ENCODE measurements at regions not wholly inside any gene's neighbourhood (a gene's known extent, or its start where the extent isn't known, plus 50 kb on each side); places are given as distances from the start of the nearest gene placed in this dataset.

GRCh38 chr2:172225786-172226185 is 123.1 kb upstream of the DLX2 start:
- Histone ChIP-seq H3K4me1 (peaks cover 6% of the 10 kb centered on the region; the same call in 1 of the 2 replicates), H3K27me3 (replicated peaks; ENCODE audit: control insufficient read depth, insufficient read depth, low read length) (no peaks in the 10 kb centered on the region), H3K4me3 (ENCODE audit: low read depth, low read length) (no peak overlapping the region), H3K9me3 (no peaks in the 10 kb centered on the region), H3K36me3 (ENCODE audit: control insufficient read depth, insufficient read depth, low read length) (no peaks in the 10 kb centered on the region)
- H3K4me3 Mint-ChIP-seq (ENCODE audit: unreplicated experiment): no peak overlapping the region
- intact Hi-C loops (cut with micrococcal nuclease; ENCODE audit: unreplicated experiment): loop anchor here (1.0 kb wide), 1 partner anchor 53 kb away; no protein-coding TSS in a partner anchor
- H3K27me3 Mint-ChIP-seq (ENCODE audit: insufficient read depth, unreplicated experiment): no peaks in the 10 kb centered on the region
- H3K27ac Mint-ChIP-seq (ENCODE audit: unreplicated experiment): no peak overlapping the region
- ChIA-PET POLR2A (no interaction called here), CTCF (interaction anchor here (0.6 to 1.2 kb wide), 5 partner anchors 23 to 203 kb away, joined by 3 to 8 read pairs (median 4); no protein-coding TSS in a partner anchor)
- no TSS peak for BruUV-seq (replicated peaks)
- DNase-seq: no peak
- H3K36me3 Mint-ChIP-seq (ENCODE audit: insufficient read depth, unreplicated experiment): no peaks in the 10 kb centered on the region
- no peak for TF ChIP-seq CTCF (IDR thresholded peaks at IDR 0.05; ENCODE audit: insufficient read depth in 1 of 2, low read depth in 1 of 2, low read length in 1 of 2, severe bottlenecking in 1 of 2, unreplicated experiment in 1 of 2)
- H3K4me1 Mint-ChIP-seq (ENCODE audit: low read depth, unreplicated experiment): no peaks in the 10 kb centered on the region
- no peaks in the 10 kb centered on the region for H3K9me3 Mint-ChIP-seq (ENCODE audit: unreplicated experiment)

GRCh38 chr2:172226244-172227061 is 123.8 kb upstream of the DLX2 start:
- Mint-ChIP-seq H3K9me3 (ENCODE audit: unreplicated experiment) (no peaks in the 10 kb centered on the region), H3K27ac (ENCODE audit: unreplicated experiment) (no peak overlapping the region), H3K4me3 (ENCODE audit: unreplicated experiment) (no peak overlapping the region), H3K27me3 (ENCODE audit: insufficient read depth, unreplicated experiment) (no peaks in the 10 kb centered on the region), H3K4me1 (ENCODE audit: low read depth, unreplicated experiment) (no peaks in the 10 kb centered on the region), H3K36me3 (ENCODE audit: insufficient read depth, unreplicated experiment) (no peaks in the 10 kb centered on the region)
- H3K4me3 ChIP-seq (ENCODE audit: low read depth, low read length): no peak overlapping the region
- peaks cover 6% of the 10 kb centered on the region; the same call in 1 of the 2 replicates for H3K4me1 ChIP-seq
- CTCF ChIA-PET: interaction anchor here (0.5 to 1.2 kb wide), 7 partner anchors 22 to 239 kb away, joined by 3 to 8 read pairs (median 4); no protein-coding TSS in a partner anchor
- peak; percentile 42 to 50 for TF ChIP-seq CTCF (IDR thresholded peaks at IDR 0.05; ENCODE audit: insufficient read depth in 1 of 2, low read depth in 1 of 2, low read length in 1 of 2, severe bottlenecking in 1 of 2, unreplicated experiment in 1 of 2)
- H3K9me3 ChIP-seq: no peaks in the 10 kb centered on the region
- intact Hi-C loops (cut with micrococcal nuclease; ENCODE audit: unreplicated experiment): loop anchor here (1.0 kb wide), 1 partner anchor 54 kb away; no protein-coding TSS in a partner anchor
- POLR2A ChIA-PET: no interaction called here
- no TSS peak for BruUV-seq (replicated peaks)
- no peaks in the 10 kb centered on the region for H3K36me3 ChIP-seq (ENCODE audit: control insufficient read depth, insufficient read depth, low read length)
- DNase-seq: peak; percentile 51 to 59
- no peaks in the 10 kb centered on the region for H3K27me3 ChIP-seq (replicated peaks; ENCODE audit: control insufficient read depth, insufficient read depth, low read length)

- no peak for TF ChIP-seq CTCF (IDR thresholded peaks at IDR 0.05; ENCODE audit: insufficient read depth in 1 of 2, low read depth in 1 of 2, low read length in 1 of 2, severe bottlenecking in 1 of 2, unreplicated experiment in 1 of 2)
- peaks cover 6% of the 10 kb centered on the region; the same call in 1 of the 2 replicates for H3K4me1 ChIP-seq
- no peak for DNase-seq
- CTCF ChIA-PET: interaction anchor here (1.4 kb wide), 1 partner anchor 234 kb away, joined by 3 read pairs; no protein-coding TSS in a partner anchor
- H3K36me3 Mint-ChIP-seq (ENCODE audit: insufficient read depth, unreplicated experiment): no peaks in the 10 kb centered on the region
- H3K27ac Mint-ChIP-seq (ENCODE audit: unreplicated experiment): no peak overlapping the region
- no peaks in the 10 kb centered on the region for H3K9me3 ChIP-seq
- H3K4me3 ChIP-seq (ENCODE audit: low read depth, low read length): no peak overlapping the region
- no peaks in the 10 kb centered on the region for H3K27me3 ChIP-seq (replicated peaks; ENCODE audit: control insufficient read depth, insufficient read depth, low read length)
- peaks cover 8% of the 10 kb centered on the region for H3K4me1 Mint-ChIP-seq (ENCODE audit: low read depth, unreplicated experiment)
- no peaks in the 10 kb centered on the region for H3K27me3 Mint-ChIP-seq (ENCODE audit: insufficient read depth, unreplicated experiment)
- intact Hi-C loops (cut with micrococcal nuclease; ENCODE audit: unreplicated experiment): no loop called here
- H3K36me3 ChIP-seq (ENCODE audit: control insufficient read depth, insufficient read depth, low read length): no peaks in the 10 kb centered on the region
- H3K9me3 Mint-ChIP-seq (ENCODE audit: unreplicated experiment): no peaks in the 10 kb centered on the region
- H3K4me3 Mint-ChIP-seq (ENCODE audit: unreplicated experiment): no peak overlapping the region
- POLR2A ChIA-PET: no interaction called here
- no TSS peak for BruUV-seq (replicated peaks)
Observed at GRCh38 chr2:172227719-172228118, 125.0 kb upstream of the DLX2 start.
